Type B pancreatic cell (in vitro differentiated cells): ENCODE measurements at regions not wholly inside any gene's neighbourhood (a gene's known extent, or its start where the extent isn't known, plus 50 kb on each side); places are given as distances from the start of the nearest gene placed in this dataset.

Experiments used
- DNase-seq: peaks from one replicate; pipeline ENCODE4 v3.0.0; 2021; ENCODE audit warnings: mixed read lengths; ENCODE audit not compliant: unreplicated experiment; ENCODE audit errors: extremely low spot score
- H3K27ac Mint-ChIP-seq: 2 replicates; pipeline ENCODE4 v1.8.0; 2021; ENCODE audit warnings: mild to moderate bottlenecking, mixed read lengths
- H3K27me3 Mint-ChIP-seq: 2 replicates; pipeline ENCODE4 v1.8.0; 2021; ENCODE audit warnings: mixed read lengths
- H3K36me3 Mint-ChIP-seq: 2 replicates; pipeline ENCODE4 v1.8.0; 2021; ENCODE audit warnings: mixed read lengths
- H3K4me1 Mint-ChIP-seq: one replicate; pipeline ENCODE4 v1.8.0; 2021; ENCODE audit warnings: mixed read lengths; ENCODE audit not compliant: unreplicated experiment
- H3K4me3 Mint-ChIP-seq: 2 replicates; pipeline ENCODE4 v1.8.0; 2021; ENCODE audit warnings: mild to moderate bottlenecking, mixed read lengths
- H3K9me3 Mint-ChIP-seq: 2 replicates; pipeline ENCODE4 v1.8.0; 2021; ENCODE audit warnings: mixed read lengths
- TF ChIP-seq, protein P1 (sequence below): fragments of 200-600 bp; sonication (generic); conservative IDR thresholded peaks from 2 replicates; pipeline ENCODE4 v1.5.0; 2021; ENCODE audit warnings: antibody characterized with exemption, mild to moderate bottlenecking

- H3K4me1 Mint-ChIP-seq, result no peaks in the 10 kb centered on the region
- DNase-seq, result no peak
- no peak overlapping the region for H3K27ac Mint-ChIP-seq
- no peak overlapping the region for H3K4me3 Mint-ChIP-seq
- no peaks in the 10 kb centered on the region for H3K9me3 Mint-ChIP-seq
- H3K27me3 Mint-ChIP-seq, result peaks cover 2% of the 10 kb centered on the region
- no peaks in the 10 kb centered on the region for H3K36me3 Mint-ChIP-seq
- TF ChIP-seq, protein P1, sequence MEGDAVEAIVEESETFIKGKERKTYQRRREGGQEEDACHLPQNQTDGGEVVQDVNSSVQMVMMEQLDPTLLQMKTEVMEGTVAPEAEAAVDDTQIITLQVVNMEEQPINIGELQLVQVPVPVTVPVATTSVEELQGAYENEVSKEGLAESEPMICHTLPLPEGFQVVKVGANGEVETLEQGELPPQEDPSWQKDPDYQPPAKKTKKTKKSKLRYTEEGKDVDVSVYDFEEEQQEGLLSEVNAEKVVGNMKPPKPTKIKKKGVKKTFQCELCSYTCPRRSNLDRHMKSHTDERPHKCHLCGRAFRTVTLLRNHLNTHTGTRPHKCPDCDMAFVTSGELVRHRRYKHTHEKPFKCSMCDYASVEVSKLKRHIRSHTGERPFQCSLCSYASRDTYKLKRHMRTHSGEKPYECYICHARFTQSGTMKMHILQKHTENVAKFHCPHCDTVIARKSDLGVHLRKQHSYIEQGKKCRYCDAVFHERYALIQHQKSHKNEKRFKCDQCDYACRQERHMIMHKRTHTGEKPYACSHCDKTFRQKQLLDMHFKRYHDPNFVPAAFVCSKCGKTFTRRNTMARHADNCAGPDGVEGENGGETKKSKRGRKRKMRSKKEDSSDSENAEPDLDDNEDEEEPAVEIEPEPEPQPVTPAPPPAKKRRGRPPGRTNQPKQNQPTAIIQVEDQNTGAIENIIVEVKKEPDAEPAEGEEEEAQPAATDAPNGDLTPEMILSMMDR, result no peak
Observed at GRCh38 chr14:96989306-96989705, 192.1 kb downstream of the VRK1 start.

- DNase-seq, result no peak
- Mint-ChIP-seq H3K9me3 (no peaks in the 10 kb centered on the region), H3K4me3 (no peak overlapping the region), H3K27me3 (no peaks in the 10 kb centered on the region), H3K4me1 (no peaks in the 10 kb centered on the region), H3K36me3 (no peaks in the 10 kb centered on the region), H3K27ac (no peak overlapping the region)
- TF ChIP-seq, protein P1, result no peak
Observed at GRCh38 chr14:96991226-96991625, 194.0 kb downstream of the VRK1 start.

DNA sequence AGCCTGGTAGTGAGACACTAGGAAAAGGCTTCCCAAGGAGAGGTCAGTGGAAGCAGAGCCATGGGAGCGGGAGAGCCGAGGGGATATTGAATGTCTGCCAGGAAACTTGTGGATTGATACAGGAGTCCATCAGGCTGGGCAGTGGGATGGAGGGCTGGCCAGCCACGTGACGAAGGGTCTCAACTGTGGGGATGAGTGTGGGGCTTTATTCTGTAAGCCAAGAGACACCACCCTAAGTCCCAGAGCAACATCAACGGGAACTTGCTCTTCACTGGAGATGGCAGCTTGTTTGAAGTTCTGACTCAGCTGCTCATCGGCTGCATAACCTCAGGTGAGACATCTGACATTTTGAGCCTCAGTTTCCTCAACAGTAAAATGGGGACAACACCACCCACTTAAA, 197.8 kb downstream of the VRK1 start:
- TF ChIP-seq, protein P1, result no peak
- Mint-ChIP-seq H3K9me3 (no peaks in the 10 kb centered on the region), H3K36me3 (no peaks in the 10 kb centered on the region), H3K4me3 (no peak overlapping the region), H3K27me3 (no peaks in the 10 kb centered on the region), H3K27ac (no peak overlapping the region), H3K4me1 (no peaks in the 10 kb centered on the region)
- DNase-seq, result no peak

DNA sequence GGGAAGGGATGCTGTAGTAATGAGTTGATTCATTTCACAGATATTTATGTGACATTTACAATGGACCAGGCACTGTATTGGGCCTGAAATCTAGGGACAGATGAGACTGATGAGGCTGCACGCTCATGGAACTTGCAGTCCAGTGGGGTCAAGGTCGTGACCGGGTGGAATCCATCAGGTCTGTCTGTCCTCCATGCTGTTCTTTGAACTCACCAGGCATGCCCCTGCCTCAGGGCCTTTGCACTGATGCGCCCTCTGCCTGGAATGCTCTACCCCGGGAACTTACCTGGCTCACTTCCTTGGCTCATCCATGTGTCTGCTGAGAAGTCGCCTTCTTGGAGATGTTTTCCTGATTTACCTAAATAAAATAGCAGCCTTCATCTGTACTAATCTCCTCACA, 200.1 kb downstream of the VRK1 start:
- Mint-ChIP-seq H3K4me1 (no peaks in the 10 kb centered on the region), H3K27me3 (no peaks in the 10 kb centered on the region), H3K9me3 (no peaks in the 10 kb centered on the region), H3K27ac (no peak overlapping the region), H3K4me3 (no peak overlapping the region), H3K36me3 (no peaks in the 10 kb centered on the region)
- TF ChIP-seq, protein P1, result no peak
- DNase-seq, result no peak

- no peaks in the 10 kb centered on the region for H3K27me3 Mint-ChIP-seq
- no peaks in the 10 kb centered on the region for H3K4me1 Mint-ChIP-seq
- no peaks in the 10 kb centered on the region for H3K36me3 Mint-ChIP-seq
- H3K9me3 Mint-ChIP-seq, result no peaks in the 10 kb centered on the region
- no peak overlapping the region for H3K4me3 Mint-ChIP-seq
- no peak for DNase-seq
- TF ChIP-seq, protein P1, result no peak
- no peak overlapping the region for H3K27ac Mint-ChIP-seq
Observed at GRCh38 chr14:96997996-96998395, 200.8 kb downstream of the VRK1 start.

DNA sequence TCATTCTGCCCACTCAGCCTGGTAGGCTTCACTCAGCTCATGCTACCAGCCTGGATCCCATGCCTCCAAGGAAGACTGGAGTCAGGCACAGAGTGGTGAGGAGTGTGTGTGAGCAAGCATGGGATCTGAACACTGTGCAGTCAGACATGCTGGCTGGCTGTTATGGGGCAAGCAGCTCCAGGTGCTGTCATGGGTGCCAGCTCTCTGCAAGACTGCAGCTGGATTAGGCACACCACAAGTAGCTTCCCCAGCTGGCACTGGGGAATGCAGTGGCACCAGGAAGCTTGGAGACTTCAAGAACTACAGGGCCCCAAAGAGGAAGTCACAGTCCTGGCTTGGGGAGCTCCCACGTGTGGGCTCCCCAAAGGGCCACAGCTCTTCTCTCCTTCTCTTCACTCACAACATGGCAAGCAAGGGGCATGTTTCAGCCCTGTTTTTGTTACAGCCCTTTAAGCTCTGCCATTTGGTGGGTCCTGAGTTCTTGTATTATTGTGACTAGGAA, 202.5 kb downstream of the VRK1 start:
- Mint-ChIP-seq H3K9me3 (no peaks in the 10 kb centered on the region), H3K27ac (no peak overlapping the region)
- TF ChIP-seq, protein P1, result no peak

More for the DNA sequence above, 202.5 kb downstream of the VRK1 start:
- no peak overlapping the region for H3K4me3 Mint-ChIP-seq
- DNase-seq, result no peak
- no peaks in the 10 kb centered on the region for H3K36me3 Mint-ChIP-seq
- no peaks in the 10 kb centered on the region for H3K27me3 Mint-ChIP-seq
- H3K4me1 Mint-ChIP-seq, result no peaks in the 10 kb centered on the region
